Body of pancreas (tissue), 4 donors: ENCODE measurements at regions not wholly inside any gene's neighbourhood (a gene's known extent, or its start where the extent isn't known, plus 50 kb on each side); places are given as distances from the start of the nearest gene placed in this dataset.

Experiments used
- CTCF ChIP-seq, 7 experiments: fragments of 450-650 bp in 4 of 7; fragments of 200-600 bp in 3 of 7; sonication (generic) in 3 of 7; IDR thresholded peaks; one replicate each; pipeline ENCODE4 v1.5.1; 2016 to 2019; ENCODE audit warnings: antibody characterized with exemption in 7 of 7
- POLR2A ChIP-seq, 3 donors: fragments of 450-650 bp; IDR thresholded peaks; one replicate each; pipeline ENCODE4 v1.6.1; 2016; ENCODE audit warnings: antibody characterized with exemption in 3 of 3, mild to moderate bottlenecking in 2 of 3

GRCh38 chr1:79430437-79430836 is 423.9 kb upstream of the ADGRL4 start:
- TF ChIP-seq CTCF (IDR thresholded peaks at IDR 0.05) (no peak), POLR2A (IDR thresholded peaks at IDR 0.05) (no peak)
